Stimulated activated CD8-positive, alpha-beta memory T cell treated with anti-CD3 and anti-CD28 coated beads, Interleukin-7, amount 100 ng/mL, for 48 hours (primary cell): ENCODE measurements at regions not wholly inside any gene's neighbourhood (a gene's known extent, or its start where the extent isn't known, plus 50 kb on each side); places are given as distances from the start of the nearest gene placed in this dataset.

Source experiments
- DNase-seq, 2 donors: peaks; one replicate each; pipeline ENCODE4 v3.0.0-alpha.2; 2020; ENCODE audit warnings: low read depth in 1 of 2; ENCODE audit errors: extremely low read depth in 1 of 2

GRCh38 chr3:43155464-43156121 lies 49.7 kb upstream of the POMGNT2 start:
- no peak for DNase-seq
